ENCODE measurements at regions not wholly inside any gene's neighbourhood (a gene's known extent, or its start where the extent isn't known, plus 50 kb on each side); places are given as distances from the start of the nearest gene placed in this dataset.

DNA sequence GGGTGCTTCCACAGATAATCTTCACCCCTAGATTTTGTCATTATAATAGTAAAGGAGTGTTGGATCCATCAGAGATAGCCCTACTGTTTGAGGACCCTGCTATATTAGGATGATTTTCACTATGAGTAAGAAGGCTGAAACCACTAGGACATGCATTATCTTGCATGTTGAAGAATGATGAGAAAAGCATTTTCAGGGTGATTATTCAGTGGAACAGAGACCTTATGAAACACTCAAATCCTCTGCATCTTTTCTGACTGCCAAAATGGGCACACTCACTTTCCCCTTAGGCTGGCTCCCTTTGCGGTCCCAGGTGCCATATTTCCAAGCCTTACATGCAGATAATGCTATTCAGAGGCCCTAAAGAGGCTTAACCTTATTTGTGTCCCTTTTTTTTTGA lies 296.9 kb downstream of the RND3 start:
- no peak for ATAC-seq (ENCODE audit: low read depth in 2 of 2)
- Mint-ChIP-seq H3K27me3 (no peaks in the 10 kb centered on the region), H3K27ac (no peak overlapping the region), H3K36me3 (no peaks in the 10 kb centered on the region), H3K4me3 (no peak overlapping the region), H3K4me1 (no peaks in the 10 kb centered on the region), H3K9me3 (peaks cover 0 to 5% (median 3%) of the 10 kb centered on the region in 7 donors)
- no peak for DNase-seq

DNA sequence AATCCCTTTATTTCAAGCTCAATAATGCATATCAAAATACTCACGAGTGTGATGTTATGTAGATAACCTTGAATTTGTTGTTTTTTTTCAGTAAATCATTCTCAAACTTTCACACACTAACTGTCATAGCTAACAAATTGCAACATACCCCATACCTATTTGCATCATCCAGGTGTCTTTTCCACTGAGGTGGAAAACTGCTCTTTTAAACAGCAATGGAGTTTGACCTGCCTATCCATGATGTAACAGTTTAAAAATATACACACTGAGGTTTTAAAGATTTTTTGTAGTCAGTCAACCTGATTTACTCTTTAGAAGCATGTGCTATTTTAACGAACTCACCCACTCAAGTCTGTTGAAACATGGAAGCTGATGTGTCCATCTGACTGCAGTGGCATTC lies 298.7 kb downstream of the RND3 start:
- ATAC-seq (ENCODE audit: low read depth in 2 of 2) (no peak), DNase-seq (no peak)
- Mint-ChIP-seq H3K36me3 (no peaks in the 10 kb centered on the region), H3K27me3 (no peaks in the 10 kb centered on the region), H3K4me1 (no peaks in the 10 kb centered on the region), H3K9me3 (peaks cover 0 to 8% (median 4%) of the 10 kb centered on the region in 7 donors), H3K27ac (no peak overlapping the region), H3K4me3 (no peak overlapping the region)

DNA sequence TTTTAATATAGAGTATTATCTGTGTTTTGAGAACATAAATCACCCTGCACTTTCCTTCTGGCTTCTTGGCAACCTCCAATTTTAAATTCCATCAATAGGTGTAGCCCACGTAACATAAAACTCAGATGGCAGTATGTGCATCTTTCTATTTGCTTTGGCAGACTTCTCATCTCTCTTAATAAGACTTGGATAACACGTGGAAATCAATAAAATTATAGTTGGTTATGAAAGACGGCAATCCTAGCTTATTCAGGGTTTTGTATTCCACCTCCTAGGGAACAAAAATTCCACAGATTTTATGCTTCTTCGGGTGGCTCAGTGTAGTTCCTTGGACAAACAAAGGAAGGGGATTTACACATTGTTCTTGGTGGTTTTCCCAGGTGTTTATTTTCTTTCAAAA lies 299.3 kb downstream of the RND3 start:
- DNase-seq (no peak), ATAC-seq (ENCODE audit: low read depth in 2 of 2) (no peak)
- H3K36me3 Mint-ChIP-seq = no peaks in the 10 kb centered on the region
- H3K9me3 Mint-ChIP-seq = peaks cover 0 to 8% (median 4%) of the 10 kb centered on the region in 7 donors
- H3K27me3 Mint-ChIP-seq = no peaks in the 10 kb centered on the region
- no peak overlapping the region for H3K27ac Mint-ChIP-seq
- H3K4me1 Mint-ChIP-seq = no peaks in the 10 kb centered on the region
- H3K4me3 Mint-ChIP-seq = no peak overlapping the region

DNA sequence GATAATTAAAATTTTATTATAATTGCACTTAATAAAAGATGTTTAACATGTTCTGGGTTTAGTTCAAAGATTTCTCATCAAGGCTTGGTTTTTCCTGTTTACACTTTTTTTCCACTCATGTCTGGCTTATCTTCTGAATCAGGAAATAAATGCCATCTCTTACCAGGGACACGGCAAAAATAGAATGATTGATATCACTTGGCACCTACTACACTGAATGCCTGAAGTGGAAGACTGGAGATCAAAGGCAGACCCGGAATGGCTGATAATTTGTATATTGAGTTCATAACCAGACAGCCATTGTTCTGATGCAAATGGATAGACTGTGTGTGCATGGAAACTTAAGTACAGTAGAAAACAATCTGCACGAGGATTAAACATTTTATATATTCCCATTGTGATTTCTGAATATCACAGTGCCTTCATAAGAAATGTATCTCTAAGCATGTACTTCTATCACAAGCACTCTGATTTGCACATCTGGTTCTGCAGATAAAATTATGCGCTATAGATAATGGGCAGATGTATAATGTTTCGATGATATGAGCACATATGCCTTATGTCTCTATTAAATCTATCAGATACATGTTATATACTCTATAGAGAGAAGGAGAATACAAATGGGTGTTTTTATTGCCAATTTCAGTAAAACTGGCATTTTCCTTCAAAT lies 304.8 kb downstream of the RND3 start:
- Mint-ChIP-seq H3K4me3 (no peak overlapping the region), H3K27ac (no peak overlapping the region), H3K9me3 (peaks cover 0 to 13% (median 8%) of the 10 kb centered on the region in 7 donors), H3K36me3 (no peaks in the 10 kb centered on the region), H3K27me3 (no peaks in the 10 kb centered on the region), H3K4me1 (no peaks in the 10 kb centered on the region)
- DNase-seq = no peak
- ATAC-seq (ENCODE audit: low read depth in 2 of 2) = no peak

DNA sequence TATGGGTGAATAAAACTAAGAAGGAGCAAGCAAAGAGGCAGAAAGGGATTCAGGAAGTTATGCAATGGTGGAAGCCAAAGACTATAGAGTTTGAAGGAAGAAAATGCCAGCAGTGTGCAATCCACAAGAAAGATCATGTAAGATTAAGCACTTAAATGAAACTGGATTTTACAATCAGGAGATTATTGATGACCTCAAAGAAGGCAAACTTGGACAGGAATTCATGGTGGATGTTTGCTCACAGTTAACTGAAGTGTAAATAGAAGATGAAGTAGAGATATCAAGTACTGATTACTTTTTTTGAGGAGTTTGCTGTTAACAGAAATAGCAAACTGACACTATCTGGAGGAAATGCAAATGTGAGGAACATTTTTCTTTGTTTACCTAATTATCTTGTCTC lies 308.9 kb downstream of the RND3 start:
- DNase-seq (no peak), ATAC-seq (ENCODE audit: low read depth in 2 of 2) (no peak)
- Mint-ChIP-seq H3K4me1 (no peaks in the 10 kb centered on the region), H3K4me3 (no peak overlapping the region), H3K27me3 (no peaks in the 10 kb centered on the region), H3K9me3 (peaks cover 0 to 8% (median 3%) of the 10 kb centered on the region in 7 donors), H3K27ac (no peak overlapping the region), H3K36me3 (no peaks in the 10 kb centered on the region)

DNA sequence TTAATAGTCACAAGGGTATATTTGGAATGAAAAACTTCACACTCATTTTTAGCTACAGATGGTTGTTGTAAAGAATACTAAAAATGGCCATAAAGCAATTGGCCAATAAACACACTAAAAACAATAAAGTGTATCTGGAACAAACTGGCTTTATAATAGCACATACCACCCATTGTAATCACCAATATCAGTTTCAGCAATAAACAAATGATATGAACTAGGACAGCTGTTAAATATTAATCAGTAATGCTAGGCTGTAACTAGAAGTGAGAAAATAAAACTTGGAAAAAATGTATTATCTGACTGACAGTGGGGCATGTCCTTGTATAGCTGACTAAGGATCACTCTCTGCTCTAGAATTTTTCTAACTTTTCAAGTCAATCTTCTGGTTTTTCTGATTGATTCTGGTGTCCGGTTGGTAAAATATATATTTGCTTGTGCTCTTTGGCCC lies 312.5 kb downstream of the RND3 start:
- H3K9me3 Mint-ChIP-seq = peaks cover 1 to 14% (median 8%) of the 10 kb centered on the region in 7 donors
- H3K36me3 Mint-ChIP-seq = no peaks in the 10 kb centered on the region

GRCh38 chr2:150174056-150174805 lies 313.2 kb downstream of the RND3 start:
- Mint-ChIP-seq H3K36me3 (no peaks in the 10 kb centered on the region), H3K27ac (no peak overlapping the region)
- ATAC-seq (ENCODE audit: low read depth in 2 of 2) = no peak

More for the DNA sequence above, 312.5 kb downstream of the RND3 start:
- Mint-ChIP-seq H3K4me3 (no peak overlapping the region), H3K27ac (no peak overlapping the region), H3K4me1 (no peaks in the 10 kb centered on the region), H3K27me3 (no peaks in the 10 kb centered on the region)
- DNase-seq (no peak), ATAC-seq (ENCODE audit: low read depth in 2 of 2) (no peak)

GRCh38 chr2:150171065-150171548 lies 316.4 kb downstream of the RND3 start:
- Mint-ChIP-seq H3K27ac (no peak overlapping the region), H3K9me3 (peaks cover 2 to 18% (median 9%) of the 10 kb centered on the region in 7 donors), H3K36me3 (no peaks in the 10 kb centered on the region), H3K27me3 (no peaks in the 10 kb centered on the region), H3K4me3 (no peak overlapping the region), H3K4me1 (no peaks in the 10 kb centered on the region)
- DNase-seq = no peak
- no peak for ATAC-seq (ENCODE audit: low read depth in 2 of 2)

More at GRCh38 chr2:150174056-150174805, 313.2 kb downstream of the RND3 start:
- no peaks in the 10 kb centered on the region for H3K27me3 Mint-ChIP-seq
- no peak overlapping the region for H3K4me3 Mint-ChIP-seq
- no peaks in the 10 kb centered on the region for H3K4me1 Mint-ChIP-seq
- DNase-seq = no peak
- peaks cover 2 to 20% (median 10%) of the 10 kb centered on the region in 7 donors for H3K9me3 Mint-ChIP-seq

- Mint-ChIP-seq H3K9me3 (peaks cover 2 to 21% (median 9%) of the 10 kb centered on the region in 7 donors), H3K4me1 (no peaks in the 10 kb centered on the region), H3K4me3 (no peak overlapping the region), H3K27me3 (no peaks in the 10 kb centered on the region), H3K27ac (no peak overlapping the region), H3K36me3 (no peaks in the 10 kb centered on the region)
- ATAC-seq (ENCODE audit: low read depth in 2 of 2) = no peak
- DNase-seq = no peak
Observed at GRCh38 chr2:150169237-150169629, 318.2 kb downstream of the RND3 start.

DNA sequence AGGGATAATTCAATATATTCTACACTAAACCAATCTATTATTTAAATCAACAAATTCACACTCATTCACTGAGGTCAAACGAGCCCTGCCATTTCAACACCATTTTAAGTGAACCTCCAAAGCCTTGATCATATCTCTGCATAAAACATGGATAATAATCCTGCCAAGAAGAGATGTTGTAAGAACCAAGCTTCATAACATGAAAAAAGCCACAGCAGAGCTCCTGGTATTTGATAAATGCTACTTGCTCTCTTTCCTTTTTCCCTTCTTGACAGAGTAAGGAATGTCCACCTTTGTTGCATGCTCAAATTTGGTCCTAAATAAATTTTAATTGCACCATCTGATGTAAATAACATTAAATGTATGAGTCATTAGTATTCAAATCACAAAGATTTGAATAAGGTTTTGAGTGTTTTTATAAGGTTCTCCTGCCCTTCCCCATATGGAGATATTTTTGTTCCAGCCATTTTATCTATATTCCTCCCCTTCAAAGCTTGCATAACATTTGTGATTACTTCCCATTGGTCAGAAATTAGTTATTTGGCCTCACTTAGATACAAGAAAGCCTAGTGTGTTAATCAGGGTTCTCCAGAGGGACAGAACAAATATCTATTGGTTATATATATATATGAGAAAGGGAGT lies 318.8 kb downstream of the RND3 start:
- Mint-ChIP-seq H3K4me1 (no peaks in the 10 kb centered on the region), H3K27me3 (no peaks in the 10 kb centered on the region), H3K36me3 (no peaks in the 10 kb centered on the region), H3K4me3 (no peak overlapping the region), H3K27ac (no peak overlapping the region), H3K9me3 (peaks cover 2 to 21% (median 9%) of the 10 kb centered on the region in 7 donors)
- ATAC-seq (ENCODE audit: low read depth in 2 of 2) (no peak), DNase-seq (no peak)

DNA sequence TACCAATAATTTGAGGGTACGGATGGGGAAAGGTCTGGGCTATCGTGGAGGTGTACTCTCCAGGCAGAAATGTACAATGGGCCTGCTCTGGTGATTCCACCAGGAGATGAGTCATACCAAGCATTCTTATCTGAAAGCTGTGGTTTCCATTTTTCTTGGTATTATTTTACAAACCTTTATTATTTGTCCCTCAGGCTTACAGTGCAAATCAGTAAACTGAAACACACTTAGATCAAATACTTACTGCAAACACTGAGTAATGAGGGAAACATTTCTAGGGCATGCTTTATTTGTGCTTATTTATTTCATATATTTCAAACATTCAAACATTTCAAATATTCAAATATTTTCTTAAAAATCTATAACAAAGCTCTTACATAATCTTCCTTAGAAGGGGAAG lies 319.8 kb downstream of the RND3 start:
- Mint-ChIP-seq H3K4me1 (no peaks in the 10 kb centered on the region), H3K4me3 (no peak overlapping the region), H3K27me3 (no peaks in the 10 kb centered on the region), H3K27ac (no peak overlapping the region), H3K9me3 (peaks cover 2 to 21% (median 9%) of the 10 kb centered on the region in 7 donors), H3K36me3 (no peaks in the 10 kb centered on the region)
- DNase-seq (no peak), ATAC-seq (ENCODE audit: low read depth in 2 of 2) (no peak)

- Mint-ChIP-seq H3K4me3 (no peak overlapping the region), H3K4me1 (no peaks in the 10 kb centered on the region), H3K9me3 (peaks cover 2 to 12% (median 6%) of the 10 kb centered on the region in 7 donors), H3K27me3 (no peaks in the 10 kb centered on the region), H3K27ac (no peak overlapping the region), H3K36me3 (no peaks in the 10 kb centered on the region)
- ATAC-seq (ENCODE audit: low read depth in 2 of 2) (no peak), DNase-seq (no peak)
Observed at GRCh38 chr2:150166313-150167051, 321.0 kb downstream of the RND3 start.

GRCh38 chr2:150165988-150166312 lies 321.5 kb downstream of the RND3 start:
- ATAC-seq (ENCODE audit: low read depth in 2 of 2) (no peak), DNase-seq (no peak)
- Mint-ChIP-seq H3K4me3 (no peak overlapping the region), H3K9me3 (peaks cover 2 to 12% (median 4%) of the 10 kb centered on the region in 7 donors), H3K27me3 (no peaks in the 10 kb centered on the region), H3K27ac (no peak overlapping the region), H3K4me1 (no peaks in the 10 kb centered on the region), H3K36me3 (no peaks in the 10 kb centered on the region)
